HCT116 (cell line): ENCODE measurements at regions not wholly inside any gene's neighbourhood (a gene's known extent, or its start where the extent isn't known, plus 50 kb on each side); places are given as distances from the start of the nearest gene placed in this dataset.

Experiments
- ATAC-seq: fragments of 200-7000 bp; cut with Tn5 transposase; 2 replicates; pipeline ENCODE4 v1.9.1; 2020; ENCODE audit warnings: mild to moderate bottlenecking, moderate library complexity
- BruUV-seq: library from RNA; stranded (reverse); fragments of 400-500 nt; replicated peaks from 2 replicates; lab custom pipeline; 2021; lab: Mats Ljungman, UMichigan
- CTCF ChIA-PET: fragments of 300-600 bp; sonication (Branson Sonifier 250); formaldehyde crosslinking; loops from one replicate; lab custom pipeline; 2021; ENCODE audit warnings: antibody characterized with exemption; lab: Charles Lee
- POLR2A ChIA-PET: fragments of 300-600, 350-600 bp; sonication (Branson Sonifier 250); formaldehyde crosslinking; loops from one replicate; lab custom pipeline; 2021; ENCODE audit warnings: antibody characterized with exemption; lab: Charles Lee
- RAD21 ChIA-PET, 2 experiments: fragments of 300-600 bp; sonication (Branson Sonifier 250); formaldehyde crosslinking; loops; one replicate each; lab custom pipeline; 2023; ENCODE audit warnings: low total read pairs in 2 of 2; ENCODE audit not compliant: uncharacterized antibody in 2 of 2, unreplicated experiment in 2 of 2, low non-redundant PET in 1 of 2; lab: Charles Lee
- DNase-seq: peaks from one replicate; pipeline ENCODE4 v3.0.0-alpha.2; 2010; ENCODE audit warnings: low read depth, low spot score
- H2AFZ ChIP-seq: fragments of 200-600 bp; shearing (Covaris generic), sonication (generic); 2 replicates; pipeline ENCODE4 v1.6.1; 2017; ENCODE audit warnings: low read depth, mixed run types, mixed read lengths, antibody characterized with exemption, low read length; ENCODE audit not compliant: poor library complexity, severe bottlenecking
- H3K27ac ChIP-seq: 2 replicates; pipeline ENCODE4 v1.5.1; 2012; ENCODE audit warnings: low read depth, low read length
- H3K27me3 ChIP-seq: fragments of 200-600 bp; sonication (generic); 2 replicates; pipeline ENCODE4 v1.6.1; 2016; ENCODE audit warnings: mixed run types, low read length, mixed read lengths; ENCODE audit not compliant: insufficient read depth
- H3K36me3 ChIP-seq, 2 experiments: fragments of 200-500 bp in 1 of 2; fragments of 200-600 bp in 1 of 2; sonication (Bioruptor generic) in 1 of 2; sonication (generic) in 1 of 2; 2 replicates each; pipeline versions ENCODE4 v1.5.1 to v1.6.1; 2014 to 2016; ENCODE audit warnings: low read length in 2 of 2, inconsistent platforms in 1 of 2, mixed read lengths in 1 of 2, mixed run types in 1 of 2; ENCODE audit not compliant: insufficient read depth in 2 of 2, control insufficient read depth in 1 of 2
- H3K4me1 ChIP-seq, 2 experiments: fragments of 200-600 bp in 1 of 2; sonication (generic) in 1 of 2; 2 replicates each; pipeline versions ENCODE4 v1.5.1 to v1.6.1; 2012 to 2017; ENCODE audit warnings: low read length in 2 of 2, inconsistent platforms in 1 of 2, mild to moderate bottlenecking in 1 of 2, mixed read lengths in 1 of 2, mixed run types in 1 of 2, moderate library complexity in 1 of 2; ENCODE audit not compliant: insufficient read depth in 2 of 2, control insufficient read depth in 1 of 2
- H3K4me2 ChIP-seq: fragments of 200-600 bp; sonication (generic); 2 replicates; pipeline ENCODE4 v1.6.1; 2017; ENCODE audit warnings: mixed run types, low read length, mixed read lengths
- H3K4me3 ChIP-seq, 2 experiments: fragments of 200-600 bp in 1 of 2; sonication (generic) in 1 of 2; replicated peaks in 1 of 2; 2 replicates each; pipeline ENCODE4 v1.5.1; 2011 to 2016; ENCODE audit warnings: low read length in 2 of 2, control low read depth in 1 of 2, low read depth in 1 of 2, mild to moderate bottlenecking in 1 of 2, mixed read lengths in 1 of 2, mixed run types in 1 of 2
- H3K79me2 ChIP-seq: fragments of 200-600 bp; sonication (generic); 2 replicates; pipeline ENCODE4 v1.6.1; 2017; ENCODE audit warnings: mild to moderate bottlenecking, mixed run types, low read length, moderate library complexity, mixed read lengths; ENCODE audit not compliant: insufficient read depth
- H3K9ac ChIP-seq: fragments of 200-600 bp; sonication (generic); 2 replicates; pipeline ENCODE4 v1.6.1; 2016; ENCODE audit warnings: low read length, mixed read lengths
- H3K9me2 ChIP-seq: fragments of 200-600 bp; sonication (generic), shearing (Covaris generic); 2 replicates; pipeline ENCODE4 v1.6.1; 2017; ENCODE audit warnings: mixed run types, mild to moderate bottlenecking, moderate library complexity; ENCODE audit not compliant: insufficient read depth
- H3K9me3 ChIP-seq, 2 experiments: fragments of 200-500 bp in 1 of 2; fragments of 200-600 bp in 1 of 2; sonication (Bioruptor generic) in 1 of 2; sonication (generic) in 1 of 2; 2 replicates each; pipeline ENCODE4 v1.6.1; 2014 to 2017; ENCODE audit warnings: low read length in 2 of 2, mixed read lengths in 2 of 2, inconsistent platforms in 1 of 2, low read depth in 1 of 2, mild to moderate bottlenecking in 1 of 2, mixed run types in 1 of 2, moderate library complexity in 1 of 2; ENCODE audit not compliant: control insufficient read depth in 1 of 2, insufficient read depth in 1 of 2
- H4K20me1 ChIP-seq: fragments of 200-600 bp; sonication (generic), shearing (Covaris generic); 2 replicates; pipeline ENCODE4 v1.6.1; 2017; ENCODE audit warnings: mixed run types, mild to moderate bottlenecking, moderate library complexity; ENCODE audit not compliant: insufficient read depth
- CBX3 ChIP-seq: IDR thresholded peaks from 2 replicates; pipeline ENCODE4 v1.6.1; 2012; ENCODE audit warnings: low read depth
- EGR1 ChIP-seq: IDR thresholded peaks from 2 replicates; pipeline ENCODE4 v1.6.1; 2012; ENCODE audit warnings: low read depth
- EZH2 ChIP-seq: fragments of 200-600 bp; sonication (generic); IDR thresholded peaks from 2 replicates; pipeline ENCODE4 v1.6.1; 2017; ENCODE audit warnings: antibody characterized with exemption, mixed run types
- EZH2phosphoT487 ChIP-seq: fragments of 200-600 bp; IDR thresholded peaks from 2 replicates; pipeline ENCODE4 v1.6.1; 2018; ENCODE audit warnings: antibody characterized with exemption, borderline replicate concordance
- POLR2A ChIP-seq: IDR thresholded peaks from 2 replicates; pipeline ENCODE4 v1.7.0; 2011; ENCODE audit warnings: borderline replicate concordance; ENCODE audit not compliant: insufficient read depth, insufficient read length; ENCODE audit errors: extremely low read depth
- POLR2AphosphoS5 ChIP-seq: IDR thresholded peaks from 2 replicates; pipeline ENCODE4 v1.6.1; 2011; ENCODE audit warnings: mild to moderate bottlenecking, low read depth, low read length, moderate library complexity
- RAD21 ChIP-seq: IDR thresholded peaks from 2 replicates; pipeline ENCODE4 v1.6.1; 2012; ENCODE audit warnings: low read depth, mild to moderate bottlenecking
- SRF ChIP-seq: IDR thresholded peaks from 2 replicates; pipeline ENCODE4 v1.6.1; 2012; ENCODE audit warnings: low read depth
- intact Hi-C: fragments of 100-400 bp; cut with micrococcal nuclease; formaldehyde crosslinking; loops from 2 replicates; pipeline ENCODE4 v1.10.0; 2022
- TF ChIP-seq, protein P1 (sequence below): IDR thresholded peaks from 2 replicates; pipeline ENCODE4 v1.6.1; 2011; ENCODE audit warnings: mild to moderate bottlenecking, low read length, moderate library complexity; ENCODE audit not compliant: insufficient replicate concordance; ENCODE audit errors: extremely low read depth
- TF ChIP-seq, protein P2 (sequence below): IDR thresholded peaks from 2 replicates; pipeline ENCODE4 v1.6.1; 2012
- TF ChIP-seq, protein P3 (sequence below), 3 experiments: fragments of 200-600 bp in 1 of 3; sonication (generic) in 1 of 3; IDR thresholded peaks in 2 of 3; conservative IDR thresholded peaks in 1 of 3; 2 replicates each; pipeline ENCODE4 v1.5.1; 2012 to 2017; ENCODE audit warnings: low read depth in 2 of 3, low read length in 2 of 3, antibody characterized with exemption in 1 of 3, borderline replicate concordance in 1 of 3, control low read depth in 1 of 3, mild to moderate bottlenecking in 1 of 3, mixed read lengths in 1 of 3, mixed run types in 1 of 3, moderate library complexity in 1 of 3; ENCODE audit not compliant: insufficient read depth in 1 of 3

DNA sequence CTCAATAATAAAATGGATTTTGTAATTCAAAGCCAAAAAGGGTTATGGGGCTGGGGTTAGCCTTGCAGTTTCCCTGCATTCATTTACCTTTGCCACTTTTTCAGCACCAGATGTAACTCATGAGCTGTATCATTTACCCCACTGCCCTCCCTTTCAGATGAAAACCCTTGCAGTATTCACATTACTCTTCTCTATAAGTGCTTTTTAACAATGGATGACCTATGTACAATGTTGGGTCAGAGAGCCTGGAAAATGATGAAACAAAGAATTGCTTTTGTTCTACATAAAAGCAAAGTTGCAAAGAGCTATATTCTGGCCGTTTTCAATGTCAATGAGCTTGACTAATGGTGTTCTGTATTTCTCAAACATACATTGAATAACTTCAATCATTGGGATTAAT, 189.7 kb downstream of the TMEM26 start (continued):
- TF ChIP-seq, protein P1, sequence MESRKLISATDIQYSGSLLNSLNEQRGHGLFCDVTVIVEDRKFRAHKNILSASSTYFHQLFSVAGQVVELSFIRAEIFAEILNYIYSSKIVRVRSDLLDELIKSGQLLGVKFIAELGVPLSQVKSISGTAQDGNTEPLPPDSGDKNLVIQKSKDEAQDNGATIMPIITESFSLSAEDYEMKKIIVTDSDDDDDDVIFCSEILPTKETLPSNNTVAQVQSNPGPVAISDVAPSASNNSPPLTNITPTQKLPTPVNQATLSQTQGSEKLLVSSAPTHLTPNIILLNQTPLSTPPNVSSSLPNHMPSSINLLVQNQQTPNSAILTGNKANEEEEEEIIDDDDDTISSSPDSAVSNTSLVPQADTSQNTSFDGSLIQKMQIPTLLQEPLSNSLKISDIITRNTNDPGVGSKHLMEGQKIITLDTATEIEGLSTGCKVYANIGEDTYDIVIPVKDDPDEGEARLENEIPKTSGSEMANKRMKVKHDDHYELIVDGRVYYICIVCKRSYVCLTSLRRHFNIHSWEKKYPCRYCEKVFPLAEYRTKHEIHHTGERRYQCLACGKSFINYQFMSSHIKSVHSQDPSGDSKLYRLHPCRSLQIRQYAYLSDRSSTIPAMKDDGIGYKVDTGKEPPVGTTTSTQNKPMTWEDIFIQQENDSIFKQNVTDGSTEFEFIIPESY, result no peak
- TF ChIP-seq EGR1 (no peak), EZH2phosphoT487 (no peak), POLR2AphosphoS5 (no peak), POLR2A (no peak), SRF (no peak)
- TF ChIP-seq, protein P2, sequence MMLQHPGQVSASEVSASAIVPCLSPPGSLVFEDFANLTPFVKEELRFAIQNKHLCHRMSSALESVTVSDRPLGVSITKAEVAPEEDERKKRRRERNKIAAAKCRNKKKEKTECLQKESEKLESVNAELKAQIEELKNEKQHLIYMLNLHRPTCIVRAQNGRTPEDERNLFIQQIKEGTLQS, result no peak
- TF ChIP-seq, protein P3, sequence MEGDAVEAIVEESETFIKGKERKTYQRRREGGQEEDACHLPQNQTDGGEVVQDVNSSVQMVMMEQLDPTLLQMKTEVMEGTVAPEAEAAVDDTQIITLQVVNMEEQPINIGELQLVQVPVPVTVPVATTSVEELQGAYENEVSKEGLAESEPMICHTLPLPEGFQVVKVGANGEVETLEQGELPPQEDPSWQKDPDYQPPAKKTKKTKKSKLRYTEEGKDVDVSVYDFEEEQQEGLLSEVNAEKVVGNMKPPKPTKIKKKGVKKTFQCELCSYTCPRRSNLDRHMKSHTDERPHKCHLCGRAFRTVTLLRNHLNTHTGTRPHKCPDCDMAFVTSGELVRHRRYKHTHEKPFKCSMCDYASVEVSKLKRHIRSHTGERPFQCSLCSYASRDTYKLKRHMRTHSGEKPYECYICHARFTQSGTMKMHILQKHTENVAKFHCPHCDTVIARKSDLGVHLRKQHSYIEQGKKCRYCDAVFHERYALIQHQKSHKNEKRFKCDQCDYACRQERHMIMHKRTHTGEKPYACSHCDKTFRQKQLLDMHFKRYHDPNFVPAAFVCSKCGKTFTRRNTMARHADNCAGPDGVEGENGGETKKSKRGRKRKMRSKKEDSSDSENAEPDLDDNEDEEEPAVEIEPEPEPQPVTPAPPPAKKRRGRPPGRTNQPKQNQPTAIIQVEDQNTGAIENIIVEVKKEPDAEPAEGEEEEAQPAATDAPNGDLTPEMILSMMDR (IDR thresholded peaks at IDR 0.05 in 2 of 3, conservative IDR thresholded peaks at IDR 0.05 in 1 of 3; ENCODE audit: borderline replicate concordance in 1 of 3, insufficient read depth in 1 of 3, low read depth in 2 of 3, low read length in 2 of 3), result no peak

DNA sequence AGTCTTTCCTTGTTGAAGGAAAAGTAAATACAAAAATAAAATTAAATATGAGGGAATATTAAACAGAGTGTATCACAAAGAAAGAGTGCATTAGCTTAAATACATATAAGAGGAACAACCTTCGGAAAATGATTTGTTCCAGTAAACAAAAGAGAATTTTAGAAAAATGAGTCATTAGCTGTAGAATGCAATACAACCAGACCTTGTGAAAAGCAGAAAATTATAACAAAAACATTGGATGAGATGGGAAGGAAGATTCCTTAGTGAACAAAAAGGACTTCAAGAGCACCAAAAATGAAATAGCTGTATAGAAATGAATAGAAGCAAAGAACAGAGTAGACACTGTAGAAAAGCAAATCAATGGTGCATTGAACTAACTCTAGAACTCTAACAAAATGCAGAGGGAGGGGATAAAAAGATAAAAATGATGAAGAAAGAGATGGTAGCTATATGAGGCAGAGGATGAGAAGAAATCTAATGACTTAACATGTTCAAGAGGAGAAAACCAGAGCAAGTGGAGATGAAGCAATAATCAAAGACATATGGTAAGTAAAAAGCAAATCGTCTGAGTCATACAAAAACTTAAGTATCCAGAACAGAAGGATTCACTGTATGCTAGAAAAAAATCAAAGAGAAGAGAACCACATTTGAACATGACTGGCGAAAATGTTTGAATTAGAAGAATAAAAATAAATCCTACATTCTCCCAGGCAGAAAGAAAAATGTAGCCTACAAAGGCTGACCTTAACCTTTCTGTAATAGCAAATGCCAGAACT, 190.5 kb downstream of the TMEM26 start:
- ChIA-PET CTCF (no interaction called here), RAD21 (no interaction called here)
- TF ChIP-seq RAD21 (no peak), CBX3 (no peak), EZH2 (no peak)
- TF ChIP-seq, all 23 proteins: peak for 0
- Histone ChIP-seq H3K9me3 (no peaks in the 10 kb centered on the region), H3K4me2 (no peak overlapping the region), H2AFZ (no peak overlapping the region), H3K9me2 (no peaks in the 10 kb centered on the region), H3K9ac (no peak overlapping the region), H3K36me3 (no peaks in the 10 kb centered on the region), H3K79me2 (no peaks in the 10 kb centered on the region), H3K27me3 (no peaks in the 10 kb centered on the region), H3K4me3 (no peak overlapping the region), H3K4me1 (no peaks in the 10 kb centered on the region), H4K20me1 (no peaks in the 10 kb centered on the region), H3K27ac (no peak overlapping the region)
- POLR2A ChIA-PET, result no interaction called here
- no peak for DNase-seq
- ATAC-seq, result no peak
- no TSS peak for BruUV-seq
- intact Hi-C loops, result no loop called here
